Uterus (tissue), 2 donors: ENCODE measurements at regions not wholly inside any gene's neighbourhood (a gene's known extent, or its start where the extent isn't known, plus 50 kb on each side); places are given as distances from the start of the nearest gene placed in this dataset.

Experiments used
- POLR2A ChIP-seq, 2 donors: fragments of 450-650 bp; IDR thresholded peaks; one replicate each; pipeline ENCODE4 v1.6.1; 2016; ENCODE audit warnings: antibody characterized with exemption in 2 of 2, mild to moderate bottlenecking in 1 of 2, moderate library complexity in 1 of 2
- TF ChIP-seq, protein P1 (sequence below), 4 experiments: fragments of 200-600 bp in 2 of 4; fragments of 450-650 bp in 2 of 4; sonication (generic) in 2 of 4; IDR thresholded peaks; one replicate each; pipeline ENCODE4 v1.5.1; 2016 to 2019; ENCODE audit warnings: antibody characterized with exemption in 4 of 4, mild to moderate bottlenecking in 2 of 4, moderate library complexity in 1 of 4

DNA sequence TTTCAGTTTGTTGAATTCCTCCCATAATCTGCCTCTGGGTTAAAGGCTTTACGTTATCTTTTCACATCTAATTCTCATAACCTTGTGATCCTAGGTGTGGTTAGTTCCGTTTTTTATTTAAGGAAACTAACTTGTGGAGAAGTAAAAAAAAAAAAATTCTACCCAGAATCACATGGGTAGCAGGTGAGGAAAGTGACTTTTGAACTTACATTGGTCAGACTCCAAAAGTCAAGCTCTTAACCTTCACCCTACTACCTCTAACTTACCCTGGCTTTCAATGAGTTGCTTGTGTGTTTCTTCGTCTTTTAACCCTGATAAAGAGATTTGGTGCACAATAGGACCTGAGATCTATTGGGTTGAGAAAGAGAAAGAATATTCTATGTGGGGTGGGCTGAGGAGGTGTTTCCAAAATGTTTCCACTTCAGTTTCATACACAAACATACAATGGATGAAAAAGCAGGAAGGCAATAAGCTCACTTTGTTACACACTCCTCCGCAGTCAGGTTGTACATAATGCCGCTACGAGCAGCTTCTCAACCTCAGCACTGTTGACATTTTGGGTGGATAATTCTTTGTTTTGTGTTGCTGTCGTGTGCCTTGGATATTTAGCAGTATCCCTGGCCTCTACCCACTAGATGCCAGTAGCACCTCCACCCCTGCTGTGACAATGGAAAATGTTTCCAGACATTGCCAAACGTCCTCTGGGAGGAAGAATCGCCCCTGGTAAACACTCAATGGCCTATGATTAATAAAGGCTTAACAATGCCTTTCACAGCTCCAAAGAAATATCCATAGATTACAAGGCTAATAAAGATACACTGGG lies 193.0 kb upstream of the ZNF217 start:
- TF ChIP-seq, protein P1, sequence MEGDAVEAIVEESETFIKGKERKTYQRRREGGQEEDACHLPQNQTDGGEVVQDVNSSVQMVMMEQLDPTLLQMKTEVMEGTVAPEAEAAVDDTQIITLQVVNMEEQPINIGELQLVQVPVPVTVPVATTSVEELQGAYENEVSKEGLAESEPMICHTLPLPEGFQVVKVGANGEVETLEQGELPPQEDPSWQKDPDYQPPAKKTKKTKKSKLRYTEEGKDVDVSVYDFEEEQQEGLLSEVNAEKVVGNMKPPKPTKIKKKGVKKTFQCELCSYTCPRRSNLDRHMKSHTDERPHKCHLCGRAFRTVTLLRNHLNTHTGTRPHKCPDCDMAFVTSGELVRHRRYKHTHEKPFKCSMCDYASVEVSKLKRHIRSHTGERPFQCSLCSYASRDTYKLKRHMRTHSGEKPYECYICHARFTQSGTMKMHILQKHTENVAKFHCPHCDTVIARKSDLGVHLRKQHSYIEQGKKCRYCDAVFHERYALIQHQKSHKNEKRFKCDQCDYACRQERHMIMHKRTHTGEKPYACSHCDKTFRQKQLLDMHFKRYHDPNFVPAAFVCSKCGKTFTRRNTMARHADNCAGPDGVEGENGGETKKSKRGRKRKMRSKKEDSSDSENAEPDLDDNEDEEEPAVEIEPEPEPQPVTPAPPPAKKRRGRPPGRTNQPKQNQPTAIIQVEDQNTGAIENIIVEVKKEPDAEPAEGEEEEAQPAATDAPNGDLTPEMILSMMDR (IDR thresholded peaks at IDR 0.05), result no peak
- no peak for TF ChIP-seq POLR2A (IDR thresholded peaks at IDR 0.05)
